ENCODE measurements at regions not wholly inside any gene's neighbourhood (a gene's known extent, or its start where the extent isn't known, plus 50 kb on each side); places are given as distances from the start of the nearest gene placed in this dataset.

DNA sequence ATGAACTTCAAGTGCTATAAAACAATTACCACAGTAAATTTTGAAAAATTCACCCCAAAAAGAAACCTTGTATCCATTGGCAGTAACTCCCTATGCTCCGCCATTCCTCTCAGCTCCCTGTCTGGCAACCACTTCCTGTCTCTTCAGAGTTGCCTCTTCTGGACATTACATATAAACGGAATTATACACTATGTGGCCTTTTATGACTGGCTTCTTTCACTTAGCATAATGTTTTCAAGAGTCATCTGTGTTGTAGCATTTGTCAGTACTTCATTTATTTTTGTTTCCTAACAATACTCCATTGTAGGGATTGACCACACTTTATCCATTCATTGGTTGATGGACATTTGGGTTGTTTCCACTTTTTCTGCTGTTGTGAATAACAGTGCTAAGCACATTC is 50.1 kb downstream of the CEP43 start:
- DNase-seq: no peak

DNA sequence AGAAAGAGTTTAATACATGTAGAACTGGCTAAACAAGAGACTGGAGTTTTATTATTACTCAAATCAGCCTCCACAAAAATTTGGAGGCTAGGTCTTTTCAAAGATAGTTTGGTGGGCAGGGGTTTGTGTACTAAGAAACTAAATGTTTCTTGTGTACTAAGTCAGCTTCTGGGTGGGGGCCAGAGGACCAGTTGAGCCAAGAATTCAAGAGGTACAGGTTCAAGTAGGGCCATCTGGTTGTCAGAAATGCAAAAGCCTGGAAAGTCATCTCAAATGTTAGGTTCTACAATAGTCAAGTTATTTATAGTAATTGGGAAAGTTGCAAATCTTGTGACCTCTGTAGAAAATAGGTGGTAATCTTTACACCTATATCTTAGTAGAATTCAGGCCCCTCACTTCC is 51.7 kb downstream of the CEP43 start:
- DNase-seq: no peak

DNA sequence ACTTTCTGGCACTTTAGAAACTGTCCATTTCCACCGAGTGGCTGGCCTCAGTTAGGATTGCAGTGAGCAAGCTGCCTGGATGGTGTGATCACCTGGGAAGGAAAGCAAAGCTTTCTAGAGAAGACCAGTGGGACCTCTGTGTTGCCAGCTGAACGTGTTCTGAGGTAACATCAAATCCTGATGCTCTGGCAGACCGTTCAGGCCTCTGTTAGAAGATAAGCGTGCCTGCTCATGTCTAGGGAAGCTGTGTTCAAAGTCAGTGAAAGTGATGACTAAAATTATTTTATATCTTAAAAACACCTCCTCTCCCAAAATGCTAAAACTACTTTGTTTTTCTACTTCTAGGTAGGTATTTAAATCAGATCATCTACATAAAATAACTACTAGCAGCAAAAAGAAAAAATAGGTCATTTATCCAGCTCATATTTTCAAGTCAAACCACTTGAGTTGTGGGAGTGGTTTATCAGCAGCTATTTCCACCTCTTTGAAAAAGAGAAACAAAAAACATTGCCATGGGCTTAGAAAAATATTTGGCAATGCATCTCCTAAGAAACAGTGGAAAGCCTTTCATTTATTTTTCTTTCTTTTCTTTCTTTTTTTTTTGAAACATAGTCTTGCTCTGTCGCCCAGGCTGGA is 54.8 kb downstream of the CEP43 start:
- DNase-seq: no peak

DNA sequence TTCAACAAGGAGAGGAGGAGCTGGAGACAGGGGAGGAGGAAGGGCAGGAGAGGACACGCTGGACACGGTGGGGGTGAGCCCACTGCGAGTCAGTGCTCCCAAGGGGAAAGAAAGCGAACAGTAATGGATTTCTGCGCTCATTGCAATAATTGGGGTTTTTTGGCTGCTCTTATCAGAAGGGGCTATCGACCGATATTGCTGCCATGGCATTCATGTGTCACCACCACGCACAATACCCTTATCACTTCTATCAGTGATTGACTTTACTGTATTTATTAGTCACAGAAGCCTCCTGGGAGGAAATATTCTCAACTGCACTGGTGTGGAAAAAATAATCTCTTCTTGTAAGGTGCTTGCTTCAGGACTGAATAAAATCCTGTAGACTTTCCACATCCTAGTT is 55.8 kb downstream of the CEP43 start:
- no peak for DNase-seq

DNA sequence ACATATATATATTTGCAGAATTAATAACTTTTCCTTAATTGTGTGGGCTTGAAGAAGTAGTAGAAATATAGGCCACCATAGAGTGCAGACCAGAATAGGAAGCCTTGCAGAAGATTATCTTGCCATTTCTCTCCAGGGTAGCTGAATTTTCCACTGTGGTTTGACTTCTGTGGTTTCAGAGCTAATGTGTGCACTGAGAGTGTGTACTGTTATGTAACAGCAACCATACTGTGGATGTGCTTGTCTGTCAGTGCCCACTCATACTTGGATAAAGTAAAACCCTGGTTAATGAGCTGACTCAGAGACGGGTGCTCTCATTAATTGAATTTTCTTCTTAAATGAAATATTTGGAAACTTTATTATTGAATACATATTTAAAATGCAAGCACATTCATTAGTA is 57.2 kb downstream of the CEP43 start:
- peak; percentile 29 for DNase-seq

DNA sequence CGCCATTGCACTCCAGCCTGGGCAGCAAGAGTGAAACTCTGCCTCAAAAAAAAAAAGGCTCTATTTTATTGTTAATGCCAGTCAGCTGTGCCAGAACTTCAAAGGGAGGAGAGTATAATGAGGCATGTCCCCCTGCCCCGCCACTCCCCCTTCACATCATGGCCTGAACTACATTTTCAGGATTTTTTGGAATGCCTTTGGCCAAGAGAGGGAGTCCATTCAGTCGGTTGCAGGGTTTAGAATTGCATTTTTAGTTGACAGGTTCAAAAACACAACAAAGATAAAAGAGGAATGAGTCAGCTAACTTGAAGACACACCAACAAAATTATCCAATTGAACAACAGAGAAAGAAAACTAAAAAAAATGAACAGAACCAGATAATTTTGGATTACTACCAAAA is 59.1 kb downstream of the CEP43 start:
- no peak for DNase-seq
